ENCODE measurements at regions not wholly inside any gene's neighbourhood (a gene's known extent, or its start where the extent isn't known, plus 50 kb on each side); places are given as distances from the start of the nearest gene placed in this dataset.
A peak's percentile ranks its signal among the peaks of the same experiment; 100 is the strongest.
"Not testable (repeated sequence)": the region's sequence is repeated elsewhere in the genome, so short reads cannot be mapped to it uniquely, and the experiment has no call there.

DNA sequence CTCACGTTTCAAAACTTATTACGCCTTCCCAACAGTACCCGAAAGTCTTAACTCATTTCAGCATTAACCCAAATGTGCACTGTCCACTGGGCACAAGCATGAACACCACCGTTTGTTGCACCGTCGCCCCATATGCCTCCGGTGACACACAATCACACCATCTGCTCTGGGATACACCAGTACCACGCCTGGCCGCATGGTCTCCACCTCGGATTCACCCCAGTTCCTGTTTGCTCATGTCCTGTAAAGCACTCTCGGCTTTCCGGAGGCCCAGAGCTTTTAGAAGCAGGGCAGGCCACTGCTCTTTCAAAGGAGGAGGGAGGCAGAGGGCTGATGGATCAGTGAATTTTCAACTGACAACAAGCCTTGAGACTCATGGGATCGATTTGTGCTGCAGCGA lies 1570.0 kb upstream of the DEFB115 start:
- no peak for DNase-seq (ENCODE audit: low read depth in 3 of 3)

GRCh38 chr20:29689411-29690225 lies 1567.8 kb upstream of the DEFB115 start:
- DNase-seq (ENCODE audit: low read depth in 3 of 3): peak in 2 of 3 experiments; percentile 14 to 38

DNA sequence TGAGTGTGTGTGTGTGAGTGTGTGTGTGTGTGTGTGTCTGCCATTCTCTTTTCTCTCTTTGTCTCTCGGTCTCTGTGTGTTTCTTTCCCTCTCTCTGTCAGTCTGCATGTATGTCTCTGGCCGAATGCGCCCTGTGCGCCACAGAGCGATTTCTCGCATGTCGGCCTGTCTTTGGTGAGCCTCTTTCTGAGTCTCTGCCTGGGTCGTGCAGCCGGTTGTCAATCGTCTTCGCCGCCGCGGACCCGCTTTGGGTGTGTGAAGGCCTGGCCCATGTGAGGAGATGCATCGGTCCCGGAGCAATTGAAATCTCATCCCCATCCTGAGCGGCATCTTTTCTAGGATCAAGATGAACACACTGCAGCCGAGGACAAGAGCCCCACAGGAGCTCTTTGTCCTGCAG lies 1567.2 kb upstream of the DEFB115 start:
- DNase-seq (ENCODE audit: low read depth in 3 of 3): no peak

- no peak for DNase-seq (ENCODE audit: low read depth in 3 of 3)
These were observed 1516.9 kb upstream of the DEFB115 start for GRCh38 chr20:29740601-29740950.

GRCh38 chr20:29740951-29741593 lies 1516.4 kb upstream of the DEFB115 start:
- DNase-seq (ENCODE audit: low read depth in 3 of 3): no peak

DNA sequence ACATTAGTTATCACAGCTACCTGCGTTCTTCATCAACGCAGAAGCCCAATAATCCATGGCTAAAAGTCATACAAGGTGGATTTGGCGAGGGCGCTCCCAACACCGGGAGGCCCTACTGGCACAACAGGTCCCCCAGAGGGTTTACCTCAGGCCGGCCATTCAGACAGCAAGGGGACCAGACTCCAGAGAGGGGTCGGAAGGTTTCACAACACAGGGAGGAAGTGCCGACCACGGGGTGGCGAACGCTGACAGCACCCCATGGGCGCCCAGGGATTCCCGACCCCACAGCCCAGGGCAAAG lies 1515.9 kb upstream of the DEFB115 start:
- DNase-seq (ENCODE audit: low read depth in 3 of 3): no peak

DNA sequence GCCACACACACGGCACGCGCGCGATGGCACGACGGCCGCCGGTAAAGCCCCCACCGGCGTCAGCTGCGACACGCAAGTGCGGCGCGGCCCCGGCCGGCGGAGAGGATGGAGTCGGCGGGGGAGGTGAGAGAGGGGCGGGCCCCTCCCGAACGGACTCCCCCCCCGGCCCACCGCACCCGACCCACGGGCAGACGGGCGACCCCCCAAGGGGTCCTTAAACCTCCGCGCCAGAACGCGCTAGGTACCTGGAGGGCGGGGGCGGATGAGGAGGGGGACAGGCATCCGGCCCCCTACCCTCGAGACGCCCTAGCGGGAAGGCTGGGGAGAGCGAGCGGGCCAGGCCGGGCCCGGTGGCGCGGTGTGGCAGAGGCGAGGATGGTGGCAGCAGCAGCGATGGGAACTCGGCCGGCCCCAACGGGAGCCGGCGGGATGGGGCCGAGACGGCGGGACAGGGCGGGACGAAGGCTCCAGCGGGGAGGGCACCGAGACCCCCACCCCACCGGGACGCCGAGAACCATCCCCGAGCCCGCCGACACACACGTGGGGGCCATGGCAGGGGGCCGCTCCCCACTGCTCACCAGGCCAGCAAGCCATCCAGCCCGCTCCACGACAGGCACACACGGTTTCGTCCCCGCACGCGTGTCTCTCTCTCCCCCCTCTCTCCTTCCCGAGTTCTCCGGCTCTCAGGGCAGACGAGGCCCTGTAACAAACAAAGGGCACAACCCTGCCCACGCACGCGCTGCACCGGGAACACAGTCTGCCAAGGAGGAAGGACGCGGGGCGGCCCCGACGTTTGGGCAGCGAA lies 1515.4 kb upstream of the DEFB115 start:
- DNase-seq (ENCODE audit: low read depth in 3 of 3): no peak

DNA sequence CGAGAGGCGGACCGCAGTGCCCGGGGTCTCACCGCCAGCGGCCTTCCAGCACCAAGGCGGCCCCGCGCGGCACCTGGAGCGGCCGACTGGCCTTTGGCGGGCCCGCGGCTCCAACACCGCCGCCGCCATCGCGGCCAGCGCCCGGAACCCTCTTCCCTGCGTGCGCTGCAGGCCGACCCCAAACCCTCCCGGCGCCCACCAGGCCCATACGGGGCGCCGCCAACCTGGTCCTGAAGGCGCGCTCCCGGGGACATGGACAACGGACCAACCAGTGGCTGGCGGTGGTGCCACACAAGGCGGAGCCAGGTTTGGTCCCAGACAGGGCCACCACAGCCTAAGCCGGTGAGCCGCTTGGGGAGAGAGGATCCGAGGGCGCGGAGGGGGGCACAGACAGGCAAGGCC lies 1514.8 kb upstream of the DEFB115 start:
- no peak for DNase-seq (ENCODE audit: low read depth in 3 of 3)

DNA sequence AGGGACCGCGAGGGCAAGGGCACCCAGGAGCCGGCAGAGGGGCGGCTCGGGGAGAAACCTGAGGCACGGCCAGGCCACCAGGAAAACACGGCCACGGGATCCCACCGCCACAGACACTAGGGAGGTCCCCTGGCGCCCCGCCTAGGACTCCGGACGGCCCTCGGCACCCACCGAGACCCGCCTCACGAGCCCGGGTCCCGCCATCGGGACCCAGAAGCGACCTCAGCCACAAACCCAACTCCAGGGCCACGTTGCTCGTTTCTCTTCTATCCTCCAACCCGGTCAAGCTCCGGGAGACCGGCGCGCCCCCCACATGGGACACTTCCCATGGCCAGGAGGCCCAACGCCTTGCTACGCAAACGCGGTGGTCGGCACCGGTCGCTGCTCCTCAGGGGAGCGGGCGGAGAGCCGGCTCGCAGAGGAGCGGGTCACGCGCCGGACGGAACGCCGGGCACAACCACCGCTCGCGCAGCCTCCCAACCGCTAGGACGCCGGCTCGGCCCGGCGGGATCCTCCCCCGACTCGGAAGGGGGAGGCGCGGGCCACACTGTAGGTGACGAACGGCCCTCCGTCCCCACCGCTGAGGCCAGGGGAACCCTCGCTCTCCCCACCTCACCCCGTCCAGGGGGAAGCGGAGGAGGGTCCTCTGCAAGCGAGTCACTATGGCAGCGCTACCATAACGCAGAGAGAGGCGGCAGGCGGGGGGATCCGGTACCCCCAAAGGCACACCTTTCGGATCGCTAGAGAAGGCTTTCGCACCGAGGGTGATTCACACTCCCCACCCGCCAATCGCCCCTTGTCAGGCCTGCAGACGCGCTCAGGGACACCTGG lies 1514.1 kb upstream of the DEFB115 start:
- no peak for DNase-seq (ENCODE audit: low read depth in 3 of 3)

DNA sequence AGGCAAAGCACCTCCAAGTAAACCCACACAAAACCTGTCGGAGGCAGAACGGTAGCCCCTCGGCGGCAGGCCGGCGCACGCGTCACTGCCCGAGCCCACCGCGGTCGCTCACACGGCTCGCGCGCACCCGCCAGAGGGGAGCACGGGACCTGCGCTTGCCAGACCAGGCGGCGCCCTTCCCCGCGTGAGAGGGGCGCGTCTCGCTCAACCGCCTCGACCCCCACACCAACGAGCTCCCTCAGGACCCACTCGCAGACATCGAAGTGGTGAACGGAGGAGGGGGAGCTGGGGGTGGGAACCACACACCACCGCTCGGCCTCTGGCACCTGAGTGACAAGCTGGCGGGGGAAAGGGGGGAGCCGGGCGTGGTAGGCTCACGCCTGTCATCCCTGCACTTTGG lies 1513.4 kb upstream of the DEFB115 start:
- DNase-seq (ENCODE audit: low read depth in 3 of 3): no peak

DNA sequence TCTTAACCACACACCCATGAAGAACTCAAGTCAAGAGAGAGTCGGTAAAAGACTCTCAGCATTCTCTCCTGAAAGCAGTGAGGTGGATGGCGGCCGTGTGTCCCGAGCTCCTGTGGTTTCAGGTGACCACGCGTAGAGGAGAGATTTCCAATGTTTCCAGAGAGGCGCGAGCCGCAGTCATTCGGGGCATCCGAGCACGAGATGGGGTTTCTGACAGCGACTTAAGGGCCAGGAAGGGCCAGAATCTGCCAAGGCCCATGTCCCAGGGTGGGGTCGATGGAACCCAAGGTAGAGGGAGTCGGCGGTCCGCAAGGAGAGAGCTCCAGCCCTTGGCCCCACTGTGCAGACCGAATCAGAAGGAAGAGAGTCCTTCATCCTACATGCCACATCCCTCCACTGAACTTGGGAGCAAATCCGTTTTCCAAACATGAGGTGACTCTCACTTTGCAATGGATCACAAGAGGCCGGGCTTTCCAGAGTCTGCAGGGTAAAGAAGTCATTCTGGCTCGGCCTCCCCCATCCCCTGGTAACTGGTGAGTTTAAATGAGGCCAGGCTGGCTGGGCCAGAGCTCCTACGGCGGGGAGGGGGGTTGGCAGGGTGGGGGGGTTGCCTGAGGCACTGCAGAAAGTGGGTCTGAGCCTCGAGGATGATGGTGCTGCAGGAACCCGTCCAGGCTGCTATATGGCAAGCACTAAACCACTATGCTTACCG lies 1511.8 kb upstream of the DEFB115 start:
- DNase-seq (ENCODE audit: low read depth in 3 of 3): not testable (repeated sequence)

DNA sequence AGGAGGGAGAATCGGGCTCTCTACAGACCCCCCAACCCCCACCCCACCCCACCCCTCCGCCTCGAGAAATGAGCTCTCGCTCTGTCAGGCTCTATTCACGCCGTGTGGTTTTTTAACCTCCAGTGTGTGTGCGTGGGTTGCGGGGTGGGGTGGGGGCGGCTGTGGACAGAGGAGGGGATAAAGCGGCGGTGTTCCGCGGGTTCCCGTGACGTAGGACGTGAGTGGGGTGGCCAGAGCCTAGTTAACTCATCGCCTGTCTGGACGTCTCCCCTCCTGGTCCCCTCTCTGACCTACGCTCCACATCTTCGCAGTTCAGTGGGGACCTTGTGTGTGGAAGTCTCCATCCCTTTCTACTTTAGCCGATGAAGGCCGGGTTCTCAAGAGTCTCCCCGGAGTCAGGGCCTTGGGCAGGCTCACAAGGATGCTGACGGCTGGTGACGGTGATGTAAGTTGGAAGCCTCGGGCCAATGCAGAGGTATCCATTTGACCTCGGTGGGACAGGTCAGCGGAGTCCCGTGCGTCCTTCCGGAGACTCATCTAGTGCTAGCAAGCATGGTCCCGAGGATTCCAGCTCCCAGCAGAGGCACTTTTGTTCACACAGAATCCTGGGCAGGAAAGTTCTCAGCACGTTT lies 1507.1 kb upstream of the DEFB115 start:
- DNase-seq (ENCODE audit: low read depth in 3 of 3): no peak

- peak in 1 of 3 experiments; percentile 49 for DNase-seq (ENCODE audit: low read depth in 3 of 3)
These were observed 1504.6 kb upstream of the DEFB115 start for GRCh38 chr20:29752644-29753425.

- peak in 1 of 3 experiments; percentile 26 for DNase-seq (ENCODE audit: low read depth in 3 of 3)
These were observed 1504.1 kb upstream of the DEFB115 start for GRCh38 chr20:29753426-29753746.

- not testable (repeated sequence) for DNase-seq (ENCODE audit: low read depth in 3 of 3)
These were observed 1503.6 kb upstream of the DEFB115 start for GRCh38 chr20:29753879-29754278.

GRCh38 chr20:29755854-29756498 lies 1501.5 kb upstream of the DEFB115 start:
- not testable (repeated sequence) for DNase-seq (ENCODE audit: low read depth in 3 of 3)

GRCh38 chr20:29756664-29757063 lies 1500.8 kb upstream of the DEFB115 start:
- DNase-seq (ENCODE audit: low read depth in 3 of 3): no peak

DNA sequence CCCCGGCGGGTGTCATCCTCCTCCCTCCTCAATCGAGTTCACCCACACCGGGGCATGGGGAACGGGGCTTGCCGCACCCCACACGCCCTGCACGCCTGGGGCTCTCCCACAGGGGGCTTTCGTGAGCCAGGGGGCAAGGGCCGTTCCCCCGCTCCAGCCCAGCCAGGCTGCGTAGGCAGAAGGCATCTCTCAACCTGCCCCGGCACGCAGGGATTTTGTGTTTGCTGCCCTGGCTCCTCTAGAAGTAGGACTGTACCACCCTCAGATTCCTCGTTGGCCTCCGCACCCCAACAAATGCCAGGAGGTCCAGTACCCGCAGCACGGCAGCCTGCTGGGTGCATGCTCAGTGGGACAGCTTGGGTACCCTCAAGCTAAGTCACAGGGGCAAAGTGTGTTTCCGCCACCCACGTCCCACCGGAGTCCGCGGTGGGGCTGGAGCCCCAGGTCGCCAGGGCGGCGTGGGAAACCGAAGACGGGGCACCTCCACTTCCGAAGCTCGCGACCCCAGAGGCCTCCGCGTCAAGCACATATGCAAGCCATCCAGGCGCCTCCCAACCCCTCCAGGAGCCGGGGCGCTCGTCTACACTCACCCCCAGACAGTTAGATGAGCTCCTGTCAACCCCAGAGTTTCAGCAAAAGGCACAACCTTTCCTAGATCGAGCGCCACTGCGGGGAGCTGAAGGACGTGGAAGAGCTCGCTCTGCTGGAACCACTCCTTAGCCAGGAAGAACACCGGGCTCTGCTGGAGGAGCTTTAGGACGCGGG lies 1495.7 kb upstream of the DEFB115 start:
- not testable (repeated sequence) for DNase-seq (ENCODE audit: low read depth in 3 of 3)

DNA sequence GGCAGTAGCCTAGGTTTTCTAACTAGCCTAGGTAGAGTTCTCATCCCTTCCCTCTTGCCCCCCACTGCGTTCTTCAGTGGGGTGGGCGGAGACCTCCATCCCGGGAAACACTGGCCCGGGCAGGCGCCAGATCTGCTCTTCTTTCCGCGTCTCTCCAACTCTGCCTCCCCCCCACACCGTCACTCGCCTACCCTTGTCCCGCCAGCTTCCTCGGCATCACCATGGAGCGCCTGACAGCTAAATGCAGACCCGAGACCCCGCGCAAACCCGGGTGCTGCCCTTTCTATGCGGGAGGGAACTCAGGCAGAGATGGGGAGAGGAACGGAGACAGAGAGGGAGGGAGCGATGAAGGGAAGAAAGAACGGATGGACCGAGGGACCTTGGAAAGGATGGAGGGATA lies 1494.8 kb upstream of the DEFB115 start:
- no peak for DNase-seq (ENCODE audit: low read depth in 3 of 3)

Data from stimulated activated CD4-positive, alpha-beta T cell treated with anti-CD3 and anti-CD28 coated beads, TNF-alpha, amount 100 ng/mL, for 24 hours (primary cell).